Transverse colon (tissue), 4 donors: ENCODE measurements at regions not wholly inside any gene's neighbourhood (a gene's known extent, or its start where the extent isn't known, plus 50 kb on each side); places are given as distances from the start of the nearest gene placed in this dataset.

ENCODE experiments used
- DNase-seq: peaks from one replicate; pipeline ENCODE4 v3.0.0-alpha.2; 2019
- H3K27ac ChIP-seq, 4 donors: fragments of 200-600 bp; sonication (generic); 2 replicates each; pipeline ENCODE4 v1.5.1; 2016 to 2018; ENCODE audit warnings: inconsistent platforms in 4 of 4
- H3K27me3 ChIP-seq: fragments of 200-600 bp; sonication (generic); 2 replicates; pipeline ENCODE4 v1.5.1; 2017; ENCODE audit warnings: inconsistent platforms
- H3K36me3 ChIP-seq, 4 donors: fragments of 200-600 bp; sonication (generic); 2 replicates each; pipeline ENCODE4 v1.5.1; 2017 to 2019; ENCODE audit warnings: inconsistent platforms in 4 of 4
- H3K4me1 ChIP-seq, 4 donors: fragments of 200-600 bp; sonication (generic); 2 replicates each; pipeline ENCODE4 v1.5.1; 2017 to 2020; ENCODE audit warnings: inconsistent platforms in 4 of 4
- H3K4me3 ChIP-seq, 4 donors: fragments of 200-600 bp; sonication (generic); 1 replicate in 1 of 4; 2 replicates in 3 of 4; pipeline versions ENCODE4 v1.5.1 to v1.6.1; 2017 to 2019; ENCODE audit warnings: inconsistent platforms in 4 of 4
- H3K9me3 ChIP-seq, 2 donors: fragments of 200-600 bp; sonication (generic); 2 replicates each; pipeline ENCODE4 v1.5.1; 2017 to 2019; ENCODE audit warnings: inconsistent platforms in 2 of 2
- EP300 ChIP-seq: sonication (generic); formaldehyde crosslinking; IDR thresholded peaks from one replicate; pipeline ENCODE4 v1.6.1; 2017; ENCODE audit warnings: antibody characterized with exemption, low read depth
- POLR2A ChIP-seq: fragments of 450-650 bp; IDR thresholded peaks from one replicate; pipeline ENCODE4 v1.6.1; 2016; ENCODE audit warnings: antibody characterized with exemption, mild to moderate bottlenecking, moderate library complexity
- POLR2AphosphoS5 ChIP-seq, 3 donors: sonication (generic); formaldehyde crosslinking; IDR thresholded peaks; one replicate each; pipeline ENCODE4 v1.6.1; 2016; ENCODE audit warnings: antibody characterized with exemption in 3 of 3
- WGBS, 2 donors: methylation state at CpG; one replicate each; pipeline ENCODE4 v1.1.5; 2018; ENCODE audit warnings: low coverage in 1 of 2; 5-methylcytosine and 5-hydroxymethylcytosine counted together
- in situ Hi-C, 4 donors: fragments of 200-750 bp; cut with MboI; loops; one replicate each; pipeline versions ENCODE4 v1.15.0 to v1.15.1; 2017; ENCODE audit warnings: low sequenced_read_pairs in 3 of 4, low pct_ligation_motif_present in 1 of 4, low pct_unique_long_range_greater_than_20kb in 1 of 4
- intact Hi-C: fragments of 100-400 bp; cut with DNase I; formaldehyde crosslinking; loops from one replicate; pipeline ENCODE4 v1.15.1; 2023; ENCODE audit warnings: low total_unique reads
- TF ChIP-seq, protein P1 (sequence below), 5 experiments: fragments of 200-600 bp in 3 of 5; fragments of 450-650 bp in 2 of 5; sonication (generic) in 3 of 5; IDR thresholded peaks; 1 replicate in 2 of 5; 2 replicates in 3 of 5; pipeline ENCODE4 v1.5.1; 2016 to 2017; ENCODE audit warnings: antibody characterized with exemption in 5 of 5, inconsistent platforms in 3 of 5, mild to moderate bottlenecking in 2 of 5, moderate library complexity in 1 of 5

DNA sequence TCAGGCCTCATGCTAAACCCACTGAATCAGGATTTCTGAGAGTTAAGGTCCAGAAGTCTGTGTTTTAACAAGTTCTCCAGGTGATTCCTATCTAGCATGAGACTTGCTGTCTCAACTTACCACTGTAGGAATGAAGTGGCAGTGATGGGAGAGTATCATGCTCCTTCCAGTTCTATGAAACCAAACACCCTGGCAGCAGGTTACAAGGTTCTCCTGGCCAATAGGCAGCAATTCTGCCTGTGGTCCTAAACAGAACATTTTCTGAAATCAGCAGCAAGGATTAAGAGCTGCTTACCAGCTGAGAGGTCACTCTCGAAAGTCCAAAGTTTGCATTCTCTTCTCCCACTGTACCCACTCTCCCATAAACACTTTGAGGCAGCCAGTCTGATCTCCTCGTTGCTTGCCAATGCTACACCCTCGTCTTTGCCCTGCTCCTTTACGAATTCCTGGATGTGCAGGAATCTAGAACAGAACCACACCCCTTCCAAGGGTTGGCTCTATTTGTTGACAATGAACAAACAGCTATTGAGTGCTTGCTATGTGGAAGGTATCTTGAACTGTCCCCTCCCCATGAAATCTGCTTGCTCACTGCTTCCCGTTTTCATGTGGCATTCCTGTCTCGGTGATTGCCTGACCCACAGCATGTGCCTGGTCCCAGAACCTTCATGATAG is 100.5 kb downstream of the TMEM174 start:
- peaks cover 47% of the 10 kb centered on the region for H3K27me3 ChIP-seq
- in situ Hi-C loops (no loop called here), intact Hi-C loops (no loop called here)
- H3K4me3 ChIP-seq = no peak overlapping the region
- WGBS, 2 donors = 35 to 42% methylated on average over 4 to 6 of the region's 6 CpGs
- H3K27ac ChIP-seq = no peak overlapping the region
- TF ChIP-seq POLR2A (no peak), EP300 (no peak), POLR2AphosphoS5 (IDR thresholded peaks at IDR 0.05) (no peak)
- TF ChIP-seq, protein P1, sequence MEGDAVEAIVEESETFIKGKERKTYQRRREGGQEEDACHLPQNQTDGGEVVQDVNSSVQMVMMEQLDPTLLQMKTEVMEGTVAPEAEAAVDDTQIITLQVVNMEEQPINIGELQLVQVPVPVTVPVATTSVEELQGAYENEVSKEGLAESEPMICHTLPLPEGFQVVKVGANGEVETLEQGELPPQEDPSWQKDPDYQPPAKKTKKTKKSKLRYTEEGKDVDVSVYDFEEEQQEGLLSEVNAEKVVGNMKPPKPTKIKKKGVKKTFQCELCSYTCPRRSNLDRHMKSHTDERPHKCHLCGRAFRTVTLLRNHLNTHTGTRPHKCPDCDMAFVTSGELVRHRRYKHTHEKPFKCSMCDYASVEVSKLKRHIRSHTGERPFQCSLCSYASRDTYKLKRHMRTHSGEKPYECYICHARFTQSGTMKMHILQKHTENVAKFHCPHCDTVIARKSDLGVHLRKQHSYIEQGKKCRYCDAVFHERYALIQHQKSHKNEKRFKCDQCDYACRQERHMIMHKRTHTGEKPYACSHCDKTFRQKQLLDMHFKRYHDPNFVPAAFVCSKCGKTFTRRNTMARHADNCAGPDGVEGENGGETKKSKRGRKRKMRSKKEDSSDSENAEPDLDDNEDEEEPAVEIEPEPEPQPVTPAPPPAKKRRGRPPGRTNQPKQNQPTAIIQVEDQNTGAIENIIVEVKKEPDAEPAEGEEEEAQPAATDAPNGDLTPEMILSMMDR (IDR thresholded peaks at IDR 0.05) = no peak
- DNase-seq = no peak
- H3K9me3 ChIP-seq = no peaks in the 10 kb centered on the region
- no peaks in the 10 kb centered on the region for H3K36me3 ChIP-seq
- H3K4me1 ChIP-seq = no peaks in the 10 kb centered on the region

DNA sequence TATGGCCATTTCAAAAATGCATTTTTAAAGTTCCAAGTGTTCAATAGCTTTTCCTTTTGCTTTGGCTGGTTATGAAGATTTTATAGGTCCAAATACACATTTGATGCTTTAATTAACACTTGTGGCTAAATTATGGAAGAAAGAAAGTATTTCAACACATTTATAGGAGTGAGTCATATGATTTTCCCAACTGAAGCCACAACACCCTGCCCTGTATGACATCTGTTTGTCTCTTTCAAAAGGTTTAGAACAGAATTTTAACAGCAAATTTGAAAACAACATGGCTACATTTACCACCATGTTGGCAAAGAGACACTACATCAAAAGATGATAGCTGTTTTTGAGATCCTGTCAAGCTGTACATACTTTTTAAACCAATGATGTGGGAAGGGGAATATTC is 99.4 kb downstream of the TMEM174 start:
- in situ Hi-C loops = no loop called here
- intact Hi-C loops = no loop called here
- no peaks in the 10 kb centered on the region for H3K36me3 ChIP-seq
- no peak for DNase-seq
- H3K4me1 ChIP-seq = no peaks in the 10 kb centered on the region
- TF ChIP-seq POLR2A (no peak), EP300 (no peak), POLR2AphosphoS5 (IDR thresholded peaks at IDR 0.05) (no peak)
- TF ChIP-seq, protein P1 (IDR thresholded peaks at IDR 0.05) = no peak
- H3K4me3 ChIP-seq = no peak overlapping the region
- no peak overlapping the region for H3K27ac ChIP-seq
- peaks cover 54% of the 10 kb centered on the region for H3K27me3 ChIP-seq
- no peaks in the 10 kb centered on the region for H3K9me3 ChIP-seq

DNA sequence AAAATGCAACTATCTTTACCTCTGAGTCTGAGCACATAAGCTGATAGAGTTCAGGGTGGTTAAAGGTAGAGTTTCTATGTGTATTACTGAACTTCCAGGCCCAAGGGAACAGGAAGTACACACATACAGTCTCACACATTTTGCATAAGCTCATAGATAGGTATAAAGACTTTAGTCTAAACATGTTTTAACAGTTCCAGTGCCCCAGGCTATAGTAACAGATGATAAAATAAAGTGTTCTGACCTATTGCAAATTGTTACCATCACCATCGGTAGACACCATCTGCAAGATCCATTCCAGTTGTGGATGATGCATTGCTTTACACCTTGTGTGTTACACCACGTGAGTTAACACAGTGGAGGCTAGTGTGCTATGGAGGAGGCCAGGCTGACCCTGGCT is 95.8 kb downstream of the TMEM174 start:
- no peaks in the 10 kb centered on the region for H3K9me3 ChIP-seq
- in situ Hi-C loops = no loop called here
- 86 to 93% methylated on average over 2 of the region's 2 CpGs for WGBS, 2 donors
- TF ChIP-seq POLR2A = no peak
- no peak for TF ChIP-seq EP300
- no peak for TF ChIP-seq POLR2AphosphoS5 (IDR thresholded peaks at IDR 0.05)
- TF ChIP-seq, protein P1 (IDR thresholded peaks at IDR 0.05) = no peak
- no peaks in the 10 kb centered on the region for H3K36me3 ChIP-seq
- DNase-seq = no peak
- H3K4me1 ChIP-seq = no peaks in the 10 kb centered on the region
- H3K27ac ChIP-seq = no peak overlapping the region
- peaks cover 63% of the 10 kb centered on the region for H3K27me3 ChIP-seq
- H3K4me3 ChIP-seq = no peak overlapping the region
- intact Hi-C loops = no loop called here

DNA sequence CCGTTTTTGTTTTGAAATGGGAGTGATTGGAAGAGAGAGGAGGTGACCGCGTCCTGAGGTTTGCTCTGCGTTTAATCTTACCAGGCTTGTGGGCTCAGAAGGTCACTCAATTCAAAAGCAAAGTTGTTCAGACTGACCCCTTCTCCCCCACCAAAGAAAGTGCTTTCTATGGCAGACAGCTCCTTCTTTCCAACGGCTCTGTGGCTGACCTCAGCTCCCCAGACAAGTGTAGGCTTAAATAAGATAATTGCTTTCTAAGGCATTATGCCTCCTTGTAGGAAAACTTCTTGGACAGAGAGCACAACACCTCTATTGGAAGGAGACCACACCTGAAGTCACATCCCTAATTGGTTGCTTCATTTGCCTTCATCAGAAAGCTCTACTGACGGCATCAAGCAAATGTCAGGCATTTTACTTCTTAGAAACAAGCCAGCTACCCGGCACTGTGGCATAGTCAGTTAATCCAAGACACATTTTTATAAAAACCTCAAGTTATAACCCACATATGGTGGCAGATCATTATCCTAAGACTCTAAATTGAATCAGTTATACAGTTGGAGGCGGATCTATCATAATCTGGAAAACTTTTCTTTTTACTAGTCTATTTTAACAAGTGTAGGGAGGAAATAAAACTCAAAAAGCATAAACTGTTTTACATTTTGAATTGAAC is 94.9 kb downstream of the TMEM174 start:
- WGBS, 2 donors = 88 to 94% methylated on average over 4 to 8 of the region's 8 CpGs
- intact Hi-C loops = no loop called here
- TF ChIP-seq EP300 = no peak
- no peaks in the 10 kb centered on the region for H3K4me1 ChIP-seq
- no peak overlapping the region for H3K4me3 ChIP-seq
- DNase-seq = no peak
- in situ Hi-C loops = no loop called here
- peaks cover 59% of the 10 kb centered on the region for H3K27me3 ChIP-seq
- H3K36me3 ChIP-seq = no peaks in the 10 kb centered on the region
- H3K27ac ChIP-seq = no peak overlapping the region
- no peaks in the 10 kb centered on the region for H3K9me3 ChIP-seq
